Right hindlimb (tissue), 1 donor: ENCODE measurements at regions not wholly inside any gene's neighbourhood (a gene's known extent, or its start where the extent isn't known, plus 50 kb on each side); places are given as distances from the start of the nearest gene placed in this dataset.

ENCODE experiments used
- DNase-seq: peaks from one replicate; pipeline ENCODE4 v3.0.0-alpha.2; 2018

DNA sequence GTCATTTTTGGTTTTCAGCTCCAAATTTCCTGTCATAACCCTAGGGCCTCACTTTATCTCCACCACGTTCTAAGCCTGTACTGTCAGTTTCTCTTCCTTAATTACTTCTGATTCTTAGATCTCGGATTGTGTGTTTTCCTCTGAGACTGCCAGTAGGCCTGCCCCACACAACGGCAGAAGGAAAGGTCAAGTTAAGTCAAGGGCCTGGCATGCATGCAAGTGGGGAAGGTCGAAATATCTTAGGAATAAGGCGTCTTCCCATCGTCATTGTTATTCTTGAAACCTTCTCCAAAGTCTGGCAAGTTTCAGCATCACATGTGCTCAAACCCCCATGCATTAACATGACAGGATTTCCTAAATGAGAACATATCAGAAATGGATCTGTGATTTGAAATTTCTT, 203.5 kb upstream of the TSHZ2 start:
- no peak for DNase-seq

DNA sequence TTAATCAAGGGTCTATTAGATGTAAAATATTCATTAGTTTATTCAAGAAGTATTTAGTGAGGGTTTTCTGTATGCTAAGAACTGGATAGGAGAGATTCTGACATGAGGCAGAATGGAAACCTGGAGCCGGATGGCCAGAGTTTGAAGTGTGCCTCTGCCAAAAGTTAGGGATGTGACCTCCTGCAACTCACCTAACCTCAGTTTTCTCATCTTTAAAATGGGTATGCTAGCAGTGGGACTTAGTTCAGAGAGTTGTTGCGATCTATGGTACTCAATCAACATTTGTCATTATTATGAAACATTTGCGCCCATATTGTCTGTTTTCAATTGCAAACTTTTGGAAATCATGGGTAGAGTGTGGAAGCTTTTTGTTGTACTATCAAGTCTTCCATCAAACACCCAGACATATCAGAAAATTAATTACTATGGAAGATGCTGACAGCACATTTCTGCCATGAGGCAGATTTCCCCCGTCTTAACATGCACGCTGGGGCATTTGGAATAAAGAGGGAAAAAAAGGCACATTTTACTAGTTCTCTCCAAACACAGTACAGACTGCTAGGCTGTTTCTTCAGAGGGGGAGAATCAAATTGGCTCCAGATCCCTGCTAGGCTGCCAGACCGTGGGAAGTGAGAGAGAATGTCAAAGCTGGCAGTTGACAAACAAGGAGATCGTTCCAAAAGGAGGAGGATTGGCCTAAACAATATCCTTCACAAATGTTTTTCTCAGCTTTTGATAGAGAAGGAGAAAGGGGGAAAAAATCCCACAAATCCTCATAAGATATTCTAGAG, 205.3 kb upstream of the TSHZ2 start:
- no peak for DNase-seq

DNA sequence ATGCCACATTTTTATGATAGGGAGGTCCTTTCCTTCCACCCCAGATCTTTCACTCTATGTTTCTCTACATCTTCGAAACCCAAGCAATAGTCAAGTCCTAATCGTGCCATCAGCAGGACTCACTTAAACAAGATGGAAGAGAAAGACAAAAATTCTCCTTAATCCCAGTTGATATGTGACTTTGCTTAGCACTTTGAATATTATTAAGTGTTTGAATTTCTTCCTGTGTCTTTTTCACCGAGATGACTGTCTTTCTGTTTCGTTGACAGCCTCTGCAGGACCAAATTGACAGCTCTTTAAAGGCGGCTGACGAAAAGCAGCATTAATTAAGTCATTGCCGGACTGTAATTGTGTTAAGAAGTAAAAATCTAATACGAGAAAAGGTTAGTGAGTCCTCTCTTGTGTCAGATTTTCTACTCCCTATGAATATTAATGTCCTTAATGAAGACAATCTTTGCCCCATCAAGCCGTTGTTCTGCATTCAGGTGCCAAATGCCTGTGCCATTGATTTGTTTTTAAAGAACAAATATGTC, 208.8 kb upstream of the TSHZ2 start:
- DNase-seq, result no peak

DNA sequence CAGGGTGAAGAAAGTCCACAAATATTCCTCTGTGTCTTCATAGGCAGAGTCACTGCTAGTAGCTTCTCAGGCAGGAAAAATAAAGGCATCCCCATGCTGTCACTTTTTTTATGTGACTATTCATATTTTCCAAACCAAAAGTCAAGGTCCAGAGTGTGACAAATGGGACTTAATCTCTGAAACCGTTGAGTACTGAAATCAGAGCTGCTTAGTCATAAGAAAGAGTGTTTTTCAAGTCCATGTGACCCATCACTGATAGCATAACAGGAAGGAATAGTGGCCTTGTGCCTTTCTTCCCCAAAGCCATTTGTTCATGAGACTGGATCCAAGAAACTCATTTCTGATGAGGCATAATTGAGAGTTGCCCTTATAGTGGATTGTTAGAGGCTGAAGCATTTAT, 210.3 kb upstream of the TSHZ2 start:
- DNase-seq, result no peak

DNA sequence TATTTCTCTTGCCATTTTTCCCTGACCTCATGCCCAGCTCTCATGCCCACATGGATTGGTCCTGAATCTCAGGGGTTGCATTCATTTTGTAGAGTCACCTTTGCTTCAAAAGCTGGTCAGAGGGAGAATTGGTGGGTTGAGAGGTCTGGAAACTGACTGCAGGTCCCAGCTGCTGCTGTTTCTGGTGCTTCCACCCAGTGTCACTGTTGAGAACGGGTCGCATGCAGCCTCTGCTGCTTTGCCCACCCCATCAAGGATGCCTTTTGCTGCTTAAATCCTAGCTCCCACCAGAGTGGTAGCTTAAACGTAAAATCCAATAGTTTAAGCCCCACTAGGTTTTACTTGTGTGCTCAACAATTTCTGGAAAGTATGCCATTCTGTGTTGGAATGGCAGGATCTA, 211.4 kb upstream of the TSHZ2 start:
- no peak for DNase-seq

DNA sequence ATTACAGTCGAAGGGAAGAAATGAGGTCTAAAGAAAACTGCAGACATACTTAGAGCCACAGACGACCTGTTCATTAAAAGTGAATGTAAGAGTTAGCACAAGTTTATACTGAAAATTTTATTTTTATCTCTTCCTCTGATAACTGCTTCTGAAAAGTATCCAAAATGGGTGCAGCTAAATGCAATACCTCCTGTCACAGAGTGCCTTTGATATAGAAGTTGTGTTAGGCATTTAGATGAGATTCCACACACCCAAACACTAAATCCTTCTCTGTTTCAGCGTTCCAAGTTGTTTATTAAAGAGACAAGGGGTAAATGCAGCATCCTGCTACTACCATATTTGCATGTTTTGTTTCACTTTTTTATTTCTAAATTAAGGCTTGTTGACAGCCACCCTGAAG, 214.7 kb upstream of the TSHZ2 start:
- DNase-seq, result no peak

DNA sequence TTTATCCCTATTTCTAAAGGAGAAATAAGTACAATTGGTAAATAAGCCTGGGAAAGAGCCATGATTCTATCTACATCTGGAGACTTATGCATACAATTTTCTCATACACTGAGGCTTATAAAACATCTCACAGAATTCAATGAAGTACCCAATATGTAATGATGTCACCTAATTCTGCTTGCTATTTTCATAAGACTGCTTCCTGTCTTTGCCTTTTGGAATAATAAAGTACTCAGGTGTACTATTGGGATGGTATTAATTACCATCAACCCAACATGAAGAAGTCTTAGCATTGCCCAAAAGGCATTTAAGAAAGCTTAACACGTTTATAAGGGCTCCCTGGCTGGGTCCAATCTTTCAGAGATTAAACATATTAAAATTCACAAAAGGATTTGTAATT, 216.4 kb upstream of the TSHZ2 start:
- no peak for DNase-seq

DNA sequence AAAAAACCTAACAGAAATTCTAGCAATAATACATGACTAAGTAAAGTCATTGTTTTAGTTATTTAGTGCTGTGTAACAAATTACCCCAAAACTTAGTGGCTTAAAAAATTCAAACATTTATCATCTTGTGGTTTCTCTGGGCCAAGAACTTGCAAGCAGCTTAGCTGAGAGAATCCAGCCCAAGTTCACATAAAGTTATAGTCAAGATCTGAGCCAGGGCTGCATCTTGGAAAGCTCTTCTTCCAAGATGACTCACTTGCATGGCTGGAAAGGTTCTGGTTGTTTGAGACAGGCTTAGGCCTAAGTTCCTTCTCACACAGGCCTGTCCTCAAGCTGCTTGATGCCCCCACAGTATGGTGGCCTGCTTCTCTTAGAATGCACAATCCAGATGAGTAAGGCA, 217.8 kb upstream of the TSHZ2 start:
- no peak for DNase-seq

DNA sequence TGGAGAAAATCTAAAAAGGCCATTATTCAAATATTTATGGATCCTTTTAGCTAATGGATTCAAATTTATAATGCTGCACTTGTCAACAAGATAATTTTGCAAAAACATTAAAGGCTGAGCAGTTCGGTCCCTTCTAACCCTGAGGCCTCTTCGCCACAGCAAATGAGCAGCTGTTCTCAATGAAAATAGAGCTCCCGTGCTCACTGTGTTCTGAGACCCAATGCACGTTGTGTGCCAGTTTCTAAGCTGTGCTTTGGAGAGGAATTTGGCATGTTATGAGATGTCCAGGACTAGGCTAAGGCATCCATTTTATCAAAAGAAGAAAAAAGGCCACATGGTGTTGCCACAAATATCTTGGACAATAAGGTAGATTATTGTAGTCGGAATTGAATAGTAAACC, 220.1 kb upstream of the TSHZ2 start:
- peak; percentile 24 for DNase-seq

DNA sequence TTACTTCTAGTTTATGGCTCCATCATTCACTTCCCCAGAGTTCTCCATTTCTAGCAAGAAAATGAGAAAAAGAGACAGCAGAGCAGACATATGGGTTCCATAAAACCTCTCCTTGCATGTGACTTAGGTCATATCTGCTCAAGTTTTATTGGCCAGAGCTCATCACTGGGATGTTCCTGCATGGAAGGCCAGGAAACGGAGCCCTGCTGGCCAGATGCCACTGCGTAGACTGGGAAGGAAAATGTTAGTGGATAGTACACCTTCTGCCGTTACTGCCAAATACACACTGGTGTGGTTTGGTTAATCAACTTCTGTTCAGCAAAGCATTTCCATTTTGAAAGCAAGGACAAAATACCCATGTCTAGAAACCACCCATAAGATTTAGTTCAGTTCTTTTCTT, 220.6 kb upstream of the TSHZ2 start:
- DNase-seq, result peak; percentile 29

DNA sequence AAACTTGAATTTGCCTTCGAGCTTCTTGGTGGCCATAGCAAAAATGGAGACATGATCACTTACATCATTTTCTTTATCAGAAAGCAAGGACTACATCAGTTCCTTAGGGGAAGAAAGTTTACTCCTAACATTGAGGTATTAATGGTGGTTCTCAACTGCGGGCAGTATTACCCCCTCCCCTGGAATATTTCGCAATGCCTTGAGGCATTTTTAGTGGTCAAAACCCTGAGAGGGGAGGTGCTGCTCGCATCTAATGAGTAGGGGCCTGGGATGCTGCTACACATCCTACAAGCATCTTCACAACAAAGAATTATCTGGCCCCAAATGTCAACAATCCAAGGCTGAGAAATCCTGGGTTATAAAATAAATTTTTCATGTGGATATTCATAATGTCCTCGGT, 222.2 kb upstream of the TSHZ2 start:
- DNase-seq, result no peak

DNA sequence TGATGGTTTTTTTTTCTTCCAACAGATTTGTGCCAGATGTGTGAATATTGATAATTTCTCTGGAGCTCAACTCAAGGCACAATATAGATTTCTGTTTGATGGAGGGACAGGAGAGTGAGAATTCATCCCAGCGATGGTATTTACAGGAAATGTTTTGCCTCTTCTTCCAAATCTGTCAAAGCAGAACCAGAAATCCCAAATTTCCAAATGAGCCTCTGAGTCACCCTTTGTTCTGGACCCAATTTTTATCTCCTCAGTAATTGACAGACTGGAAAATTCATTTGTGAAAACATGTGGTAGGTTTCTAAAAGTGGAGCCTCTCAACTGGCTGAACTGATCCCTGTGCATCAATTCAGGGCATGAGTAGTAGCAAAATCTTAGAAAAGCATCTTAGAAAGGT, 223.2 kb upstream of the TSHZ2 start:
- no peak for DNase-seq

DNA sequence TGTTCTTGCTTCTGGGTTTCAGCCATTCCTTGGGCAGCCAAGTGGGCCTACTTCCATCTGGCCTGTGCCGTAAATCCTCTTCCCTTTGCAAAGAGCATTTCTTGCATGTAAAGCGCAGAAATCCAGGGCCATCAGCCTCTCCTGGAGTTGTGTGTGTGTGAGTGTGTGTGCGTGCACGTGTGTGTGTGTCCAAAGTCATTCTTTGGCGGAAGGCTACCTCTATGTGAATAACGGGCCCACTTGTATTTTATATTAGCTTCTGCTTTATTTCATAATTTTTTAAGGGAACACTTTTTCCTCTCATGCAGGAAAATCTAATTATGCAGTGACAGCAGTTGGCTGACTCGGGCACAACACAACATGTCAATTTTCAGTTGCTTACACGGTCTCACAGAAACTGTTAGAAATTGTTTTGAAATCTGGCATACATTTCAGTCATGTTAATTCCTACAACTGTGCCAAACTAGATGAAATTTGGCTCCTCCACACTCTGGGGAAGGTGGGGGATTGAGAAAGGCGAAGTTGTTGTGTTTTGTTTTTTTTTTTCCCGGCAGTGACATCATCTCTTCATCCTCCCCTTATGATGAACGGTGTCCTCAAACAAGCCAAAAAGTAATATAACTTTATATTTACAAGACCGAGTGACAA, 223.7 kb upstream of the TSHZ2 start:
- DNase-seq, result peak; percentile 86

DNA sequence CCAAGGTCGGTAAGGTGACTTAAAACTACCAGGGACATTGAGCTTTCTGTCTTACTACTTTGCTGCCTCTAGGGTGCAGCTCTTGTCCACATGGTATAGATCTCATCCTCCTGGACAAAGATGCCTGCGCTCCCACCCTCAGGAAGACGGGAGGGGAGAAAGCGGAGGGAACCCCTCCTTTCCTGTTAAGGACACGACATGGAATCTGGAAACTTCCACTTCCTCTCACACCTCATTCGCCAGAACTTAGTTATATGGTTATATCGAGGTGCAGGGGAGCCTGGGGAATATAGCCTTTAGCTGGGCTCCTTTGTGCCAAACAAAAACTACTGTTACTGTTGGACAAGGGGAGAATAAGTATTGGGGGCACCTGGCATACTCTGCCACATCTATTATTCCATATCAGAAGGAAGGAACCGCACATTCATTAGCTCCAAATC, 224.3 kb upstream of the TSHZ2 start:
- DNase-seq, result peak; percentile 82

DNA sequence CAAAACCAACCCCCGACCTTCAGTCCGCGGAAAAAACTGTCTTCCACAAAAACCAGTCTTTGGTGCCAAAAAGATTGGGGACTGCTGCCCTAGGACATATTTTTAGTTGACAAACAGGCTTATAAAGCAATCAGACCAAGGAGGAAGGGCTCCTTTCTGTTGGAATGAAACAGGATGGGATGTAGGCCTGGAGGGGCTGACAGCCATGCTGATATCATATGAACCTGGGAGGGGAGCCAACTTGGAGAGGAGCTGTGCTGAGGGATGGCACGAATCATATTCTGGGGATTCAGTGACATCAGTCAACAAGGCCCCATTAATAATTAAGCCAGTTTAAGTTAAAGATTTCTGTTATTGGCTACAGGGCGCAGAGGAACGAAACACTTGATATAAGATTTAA, 225.4 kb upstream of the TSHZ2 start:
- peak; percentile 43 for DNase-seq

DNA sequence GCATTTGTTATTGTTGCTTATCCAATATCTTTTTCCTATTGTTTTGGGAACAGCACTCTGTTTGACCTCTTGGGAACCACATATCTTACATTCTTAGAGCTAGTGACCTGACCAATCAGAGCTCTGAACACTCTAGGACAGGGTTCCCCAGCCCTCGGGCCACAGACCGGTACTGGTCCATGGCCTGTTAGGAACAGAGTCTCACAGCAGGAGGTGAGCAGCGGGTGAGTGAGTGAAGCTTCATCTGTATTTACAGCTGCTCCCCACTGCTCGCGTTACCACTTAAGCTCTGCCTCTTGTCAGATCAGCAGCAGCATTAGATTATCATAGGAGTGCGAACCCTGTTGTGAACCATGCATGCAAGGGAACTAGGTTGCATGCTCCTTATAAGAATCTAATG, 226.0 kb upstream of the TSHZ2 start:
- no peak for DNase-seq

DNA sequence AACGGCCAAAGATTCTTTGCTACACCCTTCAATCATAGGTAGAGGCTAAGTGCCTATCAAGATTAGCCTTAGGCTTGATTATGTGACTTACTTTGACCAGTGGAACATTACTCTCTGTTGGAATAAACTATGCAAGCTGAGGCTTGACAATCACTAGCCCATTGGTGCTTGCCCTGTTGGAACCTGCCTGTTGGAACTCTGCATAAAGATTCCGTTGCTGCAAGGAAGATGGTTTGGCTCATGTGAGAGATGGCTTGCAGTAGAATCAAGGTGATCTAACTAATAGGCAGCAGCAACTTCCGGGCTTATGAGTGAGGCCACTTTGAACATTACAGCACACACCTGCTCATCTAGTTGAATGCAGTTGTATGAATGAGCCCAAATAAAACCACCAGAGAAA, 227.7 kb upstream of the TSHZ2 start:
- DNase-seq, result no peak

DNA sequence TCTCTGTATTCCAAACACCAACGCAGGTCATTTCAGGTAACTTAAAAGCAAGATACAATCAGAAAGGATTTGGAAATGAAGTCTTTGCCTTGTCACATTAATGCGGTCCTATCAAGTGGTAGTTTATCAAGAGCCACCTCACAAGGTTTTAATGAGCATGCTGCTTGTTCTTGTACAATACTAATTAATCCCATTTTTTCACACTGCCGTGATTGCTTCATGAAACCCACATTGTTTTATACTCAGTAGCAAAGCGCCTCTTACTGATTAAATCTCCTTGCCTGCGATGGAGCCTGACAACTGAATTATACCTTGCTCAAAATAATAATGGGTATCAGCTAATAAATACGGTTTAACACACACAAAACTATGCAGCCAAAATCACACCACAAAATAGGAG, 234.1 kb upstream of the TSHZ2 start:
- DNase-seq, result no peak

DNA sequence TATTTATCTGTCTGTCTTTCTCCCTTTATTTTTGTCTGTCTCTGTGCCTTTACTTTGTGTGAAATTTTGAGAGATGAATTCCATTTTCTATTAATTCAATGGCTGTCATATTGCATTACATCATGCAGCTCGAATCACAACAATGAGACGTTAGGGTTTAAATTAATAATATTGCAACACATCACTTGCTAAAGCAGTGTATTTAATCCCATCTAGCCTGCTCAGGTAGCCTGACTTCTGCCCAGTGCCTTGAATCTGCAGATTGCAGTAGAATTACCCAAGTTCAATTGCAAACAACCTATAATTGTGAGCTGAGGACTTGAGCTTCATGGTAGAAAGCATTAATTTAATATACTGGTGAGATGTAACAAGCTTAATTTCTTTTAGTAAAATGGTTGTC, 235.7 kb upstream of the TSHZ2 start:
- DNase-seq, result no peak

DNA sequence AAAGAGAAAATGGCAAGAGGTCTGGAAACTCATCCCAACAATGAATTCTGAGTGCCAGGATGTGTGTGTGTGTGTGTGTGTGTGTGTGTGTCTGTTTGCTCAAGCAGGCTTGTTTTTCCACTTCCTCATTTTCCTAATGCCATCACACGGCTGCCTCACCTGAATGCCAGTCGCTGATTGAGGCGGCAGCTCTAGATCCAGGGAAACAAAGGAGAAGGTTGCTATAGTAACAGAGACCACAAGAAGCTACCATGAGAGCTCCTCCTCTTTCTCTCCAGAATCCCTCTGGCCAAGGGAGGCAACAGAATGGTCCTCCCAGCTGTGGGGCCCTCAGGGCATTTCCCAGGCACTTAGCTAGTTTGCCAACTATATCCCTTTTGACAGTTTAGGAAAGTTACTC, 241.1 kb upstream of the TSHZ2 start:
- no peak for DNase-seq

DNA sequence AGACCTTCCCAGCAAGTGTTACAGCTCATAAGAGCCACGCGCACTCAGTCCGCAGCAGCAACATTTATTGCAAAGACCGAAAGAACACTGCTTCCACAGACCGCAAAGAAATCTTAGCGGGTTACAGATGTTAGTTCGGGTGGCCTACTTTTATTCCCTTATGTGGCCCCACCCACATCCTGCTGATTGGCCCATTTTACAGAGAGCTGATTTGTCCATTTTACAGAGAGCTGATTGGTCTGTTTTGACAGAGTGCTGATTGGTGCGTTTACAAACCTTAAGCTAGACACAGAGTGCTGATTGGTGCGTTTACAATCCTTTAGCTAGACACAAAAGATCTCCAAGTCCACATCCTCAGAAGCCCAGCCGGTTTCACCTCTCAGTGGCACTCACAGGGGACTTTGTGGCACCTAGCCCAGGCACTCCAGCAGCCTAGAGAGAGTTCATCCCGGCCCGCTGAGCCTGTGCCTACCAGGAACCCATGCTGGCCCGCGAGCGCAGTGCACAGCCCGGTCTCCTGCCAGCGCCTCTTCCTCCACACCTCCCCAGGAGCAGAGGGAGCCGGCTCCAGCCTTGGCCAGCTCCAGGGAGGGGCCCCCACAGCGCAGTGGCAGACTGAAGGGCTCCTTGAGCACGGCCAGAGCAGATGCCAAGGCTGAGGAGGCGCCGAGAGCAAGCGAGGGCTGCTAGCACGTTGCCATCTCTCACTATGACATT, 244.3 kb upstream of the TSHZ2 start:
- no peak for DNase-seq

DNA sequence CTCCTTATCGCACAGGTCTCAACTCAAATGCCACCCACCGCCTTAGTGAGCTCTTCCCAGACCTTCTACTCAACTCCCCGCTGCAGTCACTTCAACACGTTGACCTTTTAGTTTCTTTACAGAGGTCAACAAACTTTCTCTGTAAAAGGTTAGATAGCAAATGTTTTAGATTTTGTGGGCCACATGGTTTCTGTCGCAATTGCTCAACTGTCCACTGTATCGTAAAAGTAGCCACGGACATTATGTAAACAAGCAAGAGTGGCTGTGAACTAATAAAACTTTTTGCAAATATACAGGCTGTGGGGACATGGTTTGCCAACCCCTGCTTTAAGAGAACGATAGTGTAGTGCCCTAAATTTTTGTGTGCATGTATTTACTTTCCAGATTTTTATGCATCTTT, 247.6 kb upstream of the TSHZ2 start:
- DNase-seq, result no peak

DNA sequence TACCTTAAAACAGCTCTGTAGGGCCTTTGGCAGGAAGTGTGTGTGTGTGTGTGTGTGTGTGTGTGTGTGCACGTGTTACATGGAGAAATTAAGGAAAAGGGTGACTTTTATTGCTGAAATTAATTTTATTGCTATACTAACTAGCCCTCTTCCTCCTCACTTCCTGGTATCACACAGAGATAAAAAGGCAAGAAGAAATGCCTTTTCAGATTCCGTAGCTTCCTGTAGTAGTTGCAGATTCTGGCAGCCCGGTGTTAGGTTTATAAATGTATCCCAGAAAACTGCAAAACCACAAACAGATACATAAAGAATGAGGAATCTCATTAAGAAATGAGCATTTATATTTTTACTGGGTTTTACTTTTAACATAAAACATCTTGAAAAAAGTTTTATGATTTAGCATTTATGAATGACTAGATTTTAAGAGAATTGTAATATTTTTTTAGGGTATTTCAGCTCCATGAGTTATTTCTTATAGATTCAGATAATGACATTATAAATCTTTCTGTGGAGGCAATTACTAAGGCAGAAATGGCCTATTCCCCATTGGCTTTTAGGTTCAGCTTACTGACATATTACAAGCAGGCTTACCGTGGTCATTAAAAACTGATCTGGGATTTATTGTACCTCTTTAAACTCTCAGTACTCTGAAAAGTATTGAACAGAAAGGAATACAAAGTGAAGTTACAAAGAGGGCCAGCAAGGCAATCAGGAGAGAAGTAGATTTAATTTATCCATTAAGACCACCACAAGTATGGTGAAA, 249.1 kb upstream of the TSHZ2 start:
- no peak for DNase-seq
